MCF 10A (cell line): ENCODE measurements at regions not wholly inside any gene's neighbourhood (a gene's known extent, or its start where the extent isn't known, plus 50 kb on each side); places are given as distances from the start of the nearest gene placed in this dataset.
"Not testable (repeated sequence)": the region's sequence is repeated elsewhere in the genome, so short reads cannot be mapped to it uniquely, and the experiment has no call there.

Experiments
- BruUV-seq: library from RNA; stranded (reverse); fragments of 400-500 nt; replicated peaks from 2 replicates; lab custom pipeline; 2021; lab: Mats Ljungman, UMichigan
- CTCF ChIA-PET: fragments of 300-600 bp; sonication (Branson Sonifier 250); formaldehyde crosslinking; extraction: SDS; loops from one replicate; lab custom pipeline; 2021; ENCODE audit warnings: antibody characterized with exemption, inconsistent platforms; lab: Yijun Ruan, JAX
- POLR2A ChIA-PET: fragments of 300-600, 350-650 bp; sonication (Branson Sonifier 250); formaldehyde crosslinking; extraction: SDS; loops from one replicate; lab custom pipeline; 2020; ENCODE audit warnings: antibody characterized with exemption, inconsistent platforms; lab: Yijun Ruan, JAX
- DNase-seq: peaks from one replicate; pipeline ENCODE4 v3.0.0-alpha.2; 2018; ENCODE audit not compliant: unreplicated experiment
- H3K27ac Mint-ChIP-seq: one replicate; pipeline ENCODE4 v1.8.0; 2022; ENCODE audit warnings: mild to moderate bottlenecking, low read depth, mixed read lengths; ENCODE audit not compliant: unreplicated experiment
- H3K27me3 Mint-ChIP-seq: one replicate; pipeline ENCODE4 v1.8.0; 2022; ENCODE audit warnings: mixed read lengths; ENCODE audit not compliant: insufficient read depth, unreplicated experiment
- H3K36me3 Mint-ChIP-seq: one replicate; pipeline ENCODE4 v1.8.0; 2022; ENCODE audit warnings: mild to moderate bottlenecking, moderate library complexity, mixed read lengths; ENCODE audit not compliant: insufficient read depth, unreplicated experiment
- H3K4me1 Mint-ChIP-seq: one replicate; pipeline ENCODE4 v1.8.0; 2022; ENCODE audit warnings: mixed read lengths; ENCODE audit not compliant: insufficient read depth, unreplicated experiment
- H3K4me3 Mint-ChIP-seq: one replicate; pipeline ENCODE4 v1.8.0; 2022; ENCODE audit warnings: mild to moderate bottlenecking, moderate library complexity, mixed read lengths; ENCODE audit not compliant: unreplicated experiment
- H3K9me3 Mint-ChIP-seq: one replicate; pipeline ENCODE4 v1.8.0; 2022; ENCODE audit warnings: mixed read lengths; ENCODE audit not compliant: unreplicated experiment
- CTCF ChIP-seq: fragments of 200-600 bp; IDR thresholded peaks from one replicate; pipeline ENCODE4 v1.8.0; 2022; ENCODE audit warnings: antibody characterized with exemption, mild to moderate bottlenecking; ENCODE audit not compliant: unreplicated experiment
- intact Hi-C: fragments of 100-400 bp; cut with micrococcal nuclease; formaldehyde crosslinking; loops from 2 replicates; pipeline ENCODE4 v1.14.1; 2022

GRCh38 chr2:198861080-198861479 lies 596.7 kb downstream of the SATB2 start:
- no TSS peak for BruUV-seq
- Mint-ChIP-seq H3K4me3 (no peak overlapping the region), H3K4me1 (no peaks in the 10 kb centered on the region), H3K27ac (no peak overlapping the region), H3K36me3 (no peaks in the 10 kb centered on the region), H3K9me3 (no peaks in the 10 kb centered on the region), H3K27me3 (no peaks in the 10 kb centered on the region)
- DNase-seq, result no peak
- ChIA-PET POLR2A (no interaction called here), CTCF (no interaction called here)
- no peak for TF ChIP-seq CTCF
- intact Hi-C loops, result no loop called here

- no TSS peak for BruUV-seq
- intact Hi-C loops, result no loop called here
- Mint-ChIP-seq H3K4me1 (no peaks in the 10 kb centered on the region), H3K9me3 (no peaks in the 10 kb centered on the region), H3K4me3 (no peak overlapping the region), H3K36me3 (no peaks in the 10 kb centered on the region), H3K27ac (no peak overlapping the region), H3K27me3 (no peaks in the 10 kb centered on the region)
- ChIA-PET POLR2A (no interaction called here), CTCF (interaction anchor here (0.6 kb wide), 1 partner anchor 166 kb away, joined by 3 read pairs; no protein-coding TSS in a partner anchor)
- DNase-seq, result no peak
- TF ChIP-seq CTCF, result no peak
Observed at GRCh38 chr2:198857246-198857645, 600.5 kb downstream of the SATB2 start.

- POLR2A ChIA-PET, DNase-seq, H3K27ac Mint-ChIP-seq, H3K4me3 Mint-ChIP-seq, CTCF ChIA-PET, intact Hi-C loops, H3K9me3 Mint-ChIP-seq, H3K27me3 Mint-ChIP-seq, BruUV-seq, H3K36me3 Mint-ChIP-seq, H3K4me1 Mint-ChIP-seq: not testable (repeated sequence)
Observed at GRCh38 chr2:198855746-198856145, 602.0 kb downstream of the SATB2 start.

- TF ChIP-seq CTCF, result no peak
- intact Hi-C loops, result no loop called here
- CTCF ChIA-PET, result no interaction called here
- POLR2A ChIA-PET, result no interaction called here
- H3K4me1 Mint-ChIP-seq, result no peaks in the 10 kb centered on the region
- H3K36me3 Mint-ChIP-seq, result no peaks in the 10 kb centered on the region
- DNase-seq, result no peak
- no peaks in the 10 kb centered on the region for H3K9me3 Mint-ChIP-seq
- no peak overlapping the region for H3K4me3 Mint-ChIP-seq
- H3K27me3 Mint-ChIP-seq, result no peaks in the 10 kb centered on the region
- no TSS peak for BruUV-seq
- H3K27ac Mint-ChIP-seq, result no peak overlapping the region
Observed at GRCh38 chr2:198852248-198852647, 605.5 kb downstream of the SATB2 start.

- no peak for DNase-seq
- H3K27ac Mint-ChIP-seq, result no peak overlapping the region
- no peaks in the 10 kb centered on the region for H3K36me3 Mint-ChIP-seq
- H3K4me3 Mint-ChIP-seq, result no peak overlapping the region
- no peaks in the 10 kb centered on the region for H3K4me1 Mint-ChIP-seq
- CTCF ChIA-PET, result no interaction called here
- intact Hi-C loops, result no loop called here
- no peaks in the 10 kb centered on the region for H3K9me3 Mint-ChIP-seq
- peaks cover 5% of the 10 kb centered on the region for H3K27me3 Mint-ChIP-seq
- POLR2A ChIA-PET, result no interaction called here
- BruUV-seq, result no TSS peak
- TF ChIP-seq CTCF, result no peak
Observed at GRCh38 chr2:198825534-198825933, 632.2 kb downstream of the SATB2 start.
